ENCODE measurements at regions not wholly inside any gene's neighbourhood (a gene's known extent, or its start where the extent isn't known, plus 50 kb on each side); places are given as distances from the start of the nearest gene placed in this dataset.
"Not testable (repeated sequence)": the region's sequence is repeated elsewhere in the genome, so short reads cannot be mapped to it uniquely, and the experiment has no call there.

- H3K4me3 ChIP-seq (ENCODE audit: low read depth, low read length), result no peak overlapping the region
- no peak for TF ChIP-seq CTCF (IDR thresholded peaks at IDR 0.05; ENCODE audit: low read depth, low read length, missing control alignments)
- in situ Hi-C loops (cut with HindIII; ENCODE audit: low sequenced_read_pairs), result no loop called here
- no peak for DNase-seq (ENCODE audit: low read depth)
Measured at GRCh38 chr21:22174746-22175145, 1176.5 kb downstream of the NCAM2 start.

DNA sequence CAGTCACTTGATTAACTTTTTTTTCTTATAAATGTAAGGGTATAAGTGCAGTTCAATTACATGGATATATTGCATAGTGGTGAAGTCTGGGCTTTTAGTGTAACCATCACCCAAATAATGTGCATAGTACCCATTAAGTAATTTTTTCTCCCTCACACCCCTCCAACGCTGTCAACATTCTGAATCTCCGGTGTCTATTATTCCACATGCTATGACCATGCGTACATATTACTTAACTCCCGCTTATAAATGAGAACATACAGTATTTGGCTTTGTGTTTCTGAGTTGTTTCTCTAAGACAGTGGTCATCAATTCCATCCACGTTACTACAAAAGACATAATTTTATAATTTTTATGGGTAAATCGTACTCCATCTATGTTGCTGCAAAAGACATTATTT is 1191.1 kb downstream of the NCAM2 start:
- DNase-seq (ENCODE audit: low read depth), result no peak
- no peak for TF ChIP-seq CTCF (IDR thresholded peaks at IDR 0.05; ENCODE audit: low read depth, low read length, missing control alignments)
- H3K4me3 ChIP-seq (ENCODE audit: low read depth, low read length), result no peak overlapping the region
- in situ Hi-C loops (cut with HindIII; ENCODE audit: low sequenced_read_pairs), result no loop called here

- in situ Hi-C loops (cut with HindIII; ENCODE audit: low sequenced_read_pairs), result no loop called here
- DNase-seq (ENCODE audit: low read depth), result no peak
- no peak overlapping the region for H3K4me3 ChIP-seq (ENCODE audit: low read depth, low read length)
- no peak for TF ChIP-seq CTCF (IDR thresholded peaks at IDR 0.05; ENCODE audit: low read depth, low read length, missing control alignments)
Measured at GRCh38 chr21:22191581-22191980, 1193.4 kb downstream of the NCAM2 start.

DNA sequence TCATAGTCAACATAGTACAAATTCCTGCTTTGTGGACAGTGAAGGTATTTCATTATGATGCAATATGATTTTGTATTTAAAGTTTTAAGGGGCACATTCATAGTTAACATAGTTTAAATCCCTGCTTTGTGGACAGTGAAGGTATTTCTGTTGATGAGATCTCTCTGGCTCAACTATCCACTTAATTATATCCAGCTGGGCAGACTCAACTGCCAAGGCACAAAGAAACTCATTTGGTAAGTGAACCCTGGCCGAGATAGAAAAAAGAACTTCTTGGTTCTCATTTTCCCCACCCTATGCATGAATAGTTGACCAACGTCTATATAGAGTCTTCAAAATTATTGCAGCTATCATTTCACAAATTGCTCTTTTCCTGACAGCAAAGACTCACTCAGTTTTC is 1194.6 kb downstream of the NCAM2 start:
- no peak for TF ChIP-seq CTCF (IDR thresholded peaks at IDR 0.05; ENCODE audit: low read depth, low read length, missing control alignments)
- in situ Hi-C loops (cut with HindIII; ENCODE audit: low sequenced_read_pairs), result no loop called here
- no peak for DNase-seq (ENCODE audit: low read depth)
- no peak overlapping the region for H3K4me3 ChIP-seq (ENCODE audit: low read depth, low read length)

DNA sequence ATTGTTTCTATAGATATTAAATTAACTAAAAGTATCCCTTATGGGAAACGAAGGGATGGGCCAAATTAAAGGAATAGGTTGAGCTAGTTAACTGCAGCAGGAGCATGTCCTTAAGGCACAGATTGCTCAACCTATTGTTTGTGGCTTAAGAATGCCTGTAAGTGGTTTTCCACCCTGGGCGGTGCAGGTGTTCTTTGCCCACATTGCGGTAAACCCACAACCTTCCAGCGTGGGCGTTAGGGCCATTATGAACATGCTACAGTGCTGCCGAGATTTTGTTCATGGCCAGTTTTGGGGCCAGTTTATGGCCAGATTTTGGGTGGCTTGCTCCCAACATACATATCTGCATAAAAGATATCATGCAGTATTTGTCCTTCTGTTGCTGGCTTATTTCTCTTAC is 1196.8 kb downstream of the NCAM2 start:
- H3K4me3 ChIP-seq (ENCODE audit: low read depth, low read length); in situ Hi-C loops (cut with HindIII; ENCODE audit: low sequenced_read_pairs); DNase-seq (ENCODE audit: low read depth): not testable (repeated sequence)

DNA sequence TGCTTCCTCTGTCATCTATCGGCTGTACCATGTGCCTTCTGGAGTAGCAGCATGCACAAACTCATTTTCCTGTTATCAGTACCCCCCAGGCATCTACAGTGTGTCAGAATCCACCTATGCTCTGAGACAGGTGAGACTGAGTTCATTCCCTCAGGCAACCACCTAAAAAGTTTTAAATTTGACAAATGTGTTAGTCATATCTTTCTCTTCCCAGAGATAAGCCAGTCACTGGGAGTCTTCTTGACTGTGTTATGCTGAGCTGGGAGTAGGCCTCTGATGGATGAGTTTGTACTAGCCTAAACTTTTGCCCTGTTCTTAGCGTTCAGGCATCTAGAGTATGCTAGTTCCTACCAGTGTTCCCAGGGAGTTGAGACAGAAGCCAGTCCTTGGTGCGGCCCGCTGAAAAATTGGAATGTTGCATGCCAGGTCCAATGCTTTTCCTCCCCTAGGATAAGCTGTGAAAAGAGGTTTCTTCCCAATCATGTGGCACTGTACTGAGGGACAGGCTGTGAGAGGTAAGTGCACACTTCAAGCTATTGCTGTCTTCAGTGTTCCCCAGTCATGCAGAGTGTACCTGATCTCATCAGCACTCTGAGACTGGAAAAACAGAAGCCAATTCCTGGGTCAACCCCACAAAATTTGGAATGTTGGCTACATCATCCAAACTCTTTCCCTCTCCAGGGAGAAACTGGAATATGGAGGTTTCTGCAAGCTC is 1202.3 kb downstream of the NCAM2 start:
- in situ Hi-C loops (cut with HindIII; ENCODE audit: low sequenced_read_pairs), result no loop called here
- DNase-seq (ENCODE audit: low read depth), result no peak
- no peak overlapping the region for H3K4me3 ChIP-seq (ENCODE audit: low read depth, low read length)

More for the DNA sequence above, 1202.3 kb downstream of the NCAM2 start:
- no peak for TF ChIP-seq CTCF (IDR thresholded peaks at IDR 0.05; ENCODE audit: low read depth, low read length, missing control alignments)
